Natural killer cell (primary cell): ENCODE measurements at regions not wholly inside any gene's neighbourhood (a gene's known extent, or its start where the extent isn't known, plus 50 kb on each side); places are given as distances from the start of the nearest gene placed in this dataset.

Experiments used
- ATAC-seq, 3 donors: fragments of 150-1000 bp in 2 of 3; fragments of 200-7000 bp in 1 of 3; cut with Tn5 transposase; 1 replicate in 1 of 3; 2 replicates in 2 of 3; pipeline ENCODE4 v1.10.0; 2021; ENCODE audit warnings: mild to moderate bottlenecking in 2 of 3, moderate library complexity in 2 of 3
- DNase-seq, 2 donors: peaks; one replicate each; pipeline versions ENCODE4 v3.0.0 to v3.0.0-alpha.2; 2013 to 2021; ENCODE audit warnings: mixed read lengths in 1 of 2
- H3K27ac ChIP-seq: one replicate; pipeline ENCODE4 v1.5.1; 2013; ENCODE audit warnings: mild to moderate bottlenecking, low read length
- H3K27me3 ChIP-seq: one replicate; pipeline ENCODE4 v1.6.1; 2013; ENCODE audit warnings: low read length; ENCODE audit not compliant: control insufficient read depth, insufficient read depth
- H3K36me3 ChIP-seq: one replicate; pipeline ENCODE4 v1.6.1; 2013; ENCODE audit warnings: low read length; ENCODE audit not compliant: control insufficient read depth, insufficient read depth
- H3K4me1 ChIP-seq: one replicate; pipeline ENCODE4 v1.6.1; 2013; ENCODE audit warnings: low read length; ENCODE audit not compliant: control insufficient read depth, insufficient read depth
- H3K4me3 ChIP-seq: one replicate; pipeline ENCODE4 v1.5.1; 2013; ENCODE audit warnings: low read length
- H3K9me3 ChIP-seq: one replicate; pipeline ENCODE4 v1.6.1; 2013; ENCODE audit warnings: low read length; ENCODE audit not compliant: control insufficient read depth, insufficient read depth
- H3K27ac Mint-ChIP-seq, 2 donors: one replicate each; pipeline ENCODE4 v1.8.0; 2022; ENCODE audit warnings: mild to moderate bottlenecking in 2 of 2, mixed read lengths in 2 of 2, moderate library complexity in 1 of 2
- H3K27me3 Mint-ChIP-seq, 2 donors: one replicate each; pipeline ENCODE4 v1.8.0; 2022; ENCODE audit warnings: low read depth in 2 of 2, mixed read lengths in 2 of 2
- H3K36me3 Mint-ChIP-seq: one replicate; pipeline ENCODE4 v1.8.0; 2022; ENCODE audit warnings: mixed read lengths
- H3K4me1 Mint-ChIP-seq, 2 donors: one replicate each; pipeline ENCODE4 v1.8.0; 2022; ENCODE audit warnings: mixed read lengths in 2 of 2
- H3K4me3 Mint-ChIP-seq: one replicate; pipeline ENCODE4 v1.8.0; 2022; ENCODE audit warnings: mild to moderate bottlenecking, moderate library complexity, mixed read lengths
- H3K9me3 Mint-ChIP-seq, 2 donors: one replicate each; pipeline ENCODE4 v1.8.0; 2022; ENCODE audit warnings: mixed read lengths in 2 of 2
- CTCF ChIP-seq: fragments of 200-600 bp; IDR thresholded peaks from one replicate; pipeline ENCODE4 v1.8.0; 2022; ENCODE audit warnings: antibody characterized with exemption
- WGBS: methylation state at CpG from one replicate; pipeline ENCODE4 v1.1.7; 2013; ENCODE audit warnings: missing lambda C conversion rate; ENCODE audit not compliant: insufficient coverage; 5-methylcytosine and 5-hydroxymethylcytosine counted together
- intact Hi-C: fragments of 100-400 bp; cut with micrococcal nuclease; formaldehyde crosslinking; loops from one replicate; pipeline ENCODE4 v1.14.2; 2022

GRCh38 chr11:10991393-10991792, 133.5 kb upstream of the ZBED5 start:
- WGBS = 88% methylated on average over 4 of the region's 4 CpGs
- no peaks in the 10 kb centered on the region for H3K4me1 Mint-ChIP-seq
- H3K27ac ChIP-seq = no peak overlapping the region
- no peak for DNase-seq
- H3K36me3 ChIP-seq = no peaks in the 10 kb centered on the region
- no peaks in the 10 kb centered on the region for H3K27me3 ChIP-seq
- H3K9me3 Mint-ChIP-seq = no peaks in the 10 kb centered on the region
- H3K36me3 Mint-ChIP-seq = no peaks in the 10 kb centered on the region
- H3K4me1 ChIP-seq = no peaks in the 10 kb centered on the region
- no peak overlapping the region for H3K27ac Mint-ChIP-seq
- peaks cover 4% of the 10 kb centered on the region in 2 donors for H3K27me3 Mint-ChIP-seq
- TF ChIP-seq CTCF = no peak
- no peak overlapping the region for H3K4me3 ChIP-seq
- no peak for ATAC-seq
- no peaks in the 10 kb centered on the region for H3K9me3 ChIP-seq
- intact Hi-C loops = no loop called here
- no peak overlapping the region for H3K4me3 Mint-ChIP-seq

GRCh38 chr11:10990637-10991193, 132.9 kb upstream of the ZBED5 start:
- no peak for ATAC-seq
- H3K27me3 ChIP-seq = no peaks in the 10 kb centered on the region
- no peak for TF ChIP-seq CTCF
- no peak overlapping the region for H3K27ac ChIP-seq
- H3K4me1 ChIP-seq = no peaks in the 10 kb centered on the region
- no peak overlapping the region for H3K4me3 Mint-ChIP-seq
- intact Hi-C loops = no loop called here
- H3K4me1 Mint-ChIP-seq = no peaks in the 10 kb centered on the region
- no peak for DNase-seq
- 72% methylated on average over 3 of the region's 3 CpGs for WGBS
- H3K27ac Mint-ChIP-seq = no peak overlapping the region
- H3K9me3 Mint-ChIP-seq = no peaks in the 10 kb centered on the region
- peaks cover 4 to 6% of the 10 kb centered on the region in 2 donors for H3K27me3 Mint-ChIP-seq
- H3K36me3 Mint-ChIP-seq = no peaks in the 10 kb centered on the region
- H3K36me3 ChIP-seq = no peaks in the 10 kb centered on the region
- no peak overlapping the region for H3K4me3 ChIP-seq
- no peaks in the 10 kb centered on the region for H3K9me3 ChIP-seq

GRCh38 chr11:10990160-10990559, 132.3 kb upstream of the ZBED5 start:
- Mint-ChIP-seq H3K27me3 (peaks cover 4 to 6% of the 10 kb centered on the region in 2 donors), H3K4me3 (no peak overlapping the region), H3K4me1 (no peaks in the 10 kb centered on the region), H3K27ac (no peak overlapping the region), H3K9me3 (no peaks in the 10 kb centered on the region), H3K36me3 (no peaks in the 10 kb centered on the region)
- whole genome bisulfite sequencing = 34% methylated on average over 3 of the region's 4 CpGs
- intact Hi-C loops = no loop called here
- Histone ChIP-seq H3K4me1 (no peaks in the 10 kb centered on the region), H3K9me3 (no peaks in the 10 kb centered on the region), H3K27ac (no peak overlapping the region), H3K27me3 (no peaks in the 10 kb centered on the region), H3K4me3 (no peak overlapping the region), H3K36me3 (no peaks in the 10 kb centered on the region)
- DNase-seq (no peak), ATAC-seq (no peak)
- no peak for TF ChIP-seq CTCF

GRCh38 chr11:10986006-10986405, 128.2 kb upstream of the ZBED5 start:
- intact Hi-C loops = no loop called here
- no peaks in the 10 kb centered on the region for H3K4me1 Mint-ChIP-seq
- no peaks in the 10 kb centered on the region for H3K9me3 Mint-ChIP-seq
- peaks cover 13 to 17% of the 10 kb centered on the region in 2 donors for H3K27me3 Mint-ChIP-seq
- H3K36me3 ChIP-seq = no peaks in the 10 kb centered on the region
- no peak overlapping the region for H3K4me3 ChIP-seq
- no peak overlapping the region for H3K27ac ChIP-seq
- no peaks in the 10 kb centered on the region for H3K4me1 ChIP-seq
- H3K27ac Mint-ChIP-seq = no peak overlapping the region
- H3K36me3 Mint-ChIP-seq = no peaks in the 10 kb centered on the region
- no peaks in the 10 kb centered on the region for H3K9me3 ChIP-seq
- no peaks in the 10 kb centered on the region for H3K27me3 ChIP-seq
- no peak overlapping the region for H3K4me3 Mint-ChIP-seq
- DNase-seq = no peak
- TF ChIP-seq CTCF = no peak
- 17% methylated on average over 2 of the region's 2 CpGs for WGBS
- no peak for ATAC-seq
